Left lung (tissue), 4 donors: ENCODE measurements at regions not wholly inside any gene's neighbourhood (a gene's known extent, or its start where the extent isn't known, plus 50 kb on each side); places are given as distances from the start of the nearest gene placed in this dataset.

ENCODE experiments used
- ATAC-seq: fragments of 200-7000 bp; cut with Tn5 transposase; one replicate; pipeline ENCODE4 v1.9.1; 2020; ENCODE audit warnings: moderate library complexity
- DNase-seq, 4 donors: peaks; one replicate each; pipeline ENCODE4 v3.0.0-alpha.2; 2013 to 2020
- H3K27ac ChIP-seq, 2 donors: fragments of 200-600 bp; sonication (generic) in 1 of 2; one replicate each; pipeline versions ENCODE4 v1.5.0 to v1.8.0; 2020 to 2021
- H3K27me3 ChIP-seq, 2 donors: fragments of 200-600 bp; sonication (generic) in 1 of 2; one replicate each; pipeline versions ENCODE4 v1.5.0 to v1.8.0; 2020 to 2021
- H3K36me3 ChIP-seq, 2 donors: fragments of 200-600 bp; sonication (generic) in 1 of 2; one replicate each; pipeline versions ENCODE4 v1.5.0 to v1.8.0; 2020 to 2021
- H3K4me1 ChIP-seq, 2 donors: fragments of 200-600 bp; one replicate each; pipeline ENCODE4 v1.8.0; 2021
- H3K4me3 ChIP-seq, 2 donors: fragments of 200-600 bp; sonication (generic) in 1 of 2; one replicate each; pipeline versions ENCODE4 v1.5.0 to v1.8.0; 2020 to 2021; ENCODE audit warnings: mild to moderate bottlenecking in 1 of 2
- H3K9me3 ChIP-seq, 2 donors: fragments of 200-600 bp; sonication (generic) in 1 of 2; one replicate each; pipeline versions ENCODE4 v1.5.0 to v1.8.0; 2020 to 2021
- intact Hi-C, 2 donors: fragments of 100-400 bp; cut with DNase I; formaldehyde crosslinking; loops; one replicate each; pipeline versions ENCODE4 v1.11.2 to v1.14.2; 2022
- TF ChIP-seq, protein P1 (sequence below), 2 donors: fragments of 200-600 bp; sonication (generic) in 1 of 2; IDR thresholded peaks; one replicate each; pipeline versions ENCODE4 v1.5.0 to v1.8.0; 2021; ENCODE audit warnings: antibody characterized with exemption in 2 of 2
- donor health status: DM: no; HTN: yes; CAD: no.
- donor health status: DM: no; HTN: no; CAD: no.

DNA sequence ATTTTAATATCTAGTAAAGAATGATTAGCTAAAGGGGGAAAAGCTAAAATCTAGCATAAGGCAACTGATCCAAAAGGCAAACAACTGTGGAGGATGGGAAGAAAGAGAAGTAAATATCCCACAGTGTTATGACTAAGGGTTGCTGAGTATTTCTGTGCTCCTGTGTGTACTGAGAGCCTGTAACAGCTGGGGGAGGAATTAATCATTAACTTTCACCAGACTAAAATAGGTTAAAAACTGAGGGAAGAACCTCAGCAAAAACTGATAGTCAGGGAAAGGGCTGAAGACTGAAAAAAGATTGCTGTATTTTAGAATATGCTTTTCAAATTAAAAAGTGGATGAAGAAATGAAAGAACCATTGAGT, 365.9 kb downstream of the CXXC4 start:
- DNase-seq: peak in 1 of 4 donors; percentile 17
- no peaks in the 10 kb centered on the region for H3K27me3 ChIP-seq
- TF ChIP-seq, protein P1, sequence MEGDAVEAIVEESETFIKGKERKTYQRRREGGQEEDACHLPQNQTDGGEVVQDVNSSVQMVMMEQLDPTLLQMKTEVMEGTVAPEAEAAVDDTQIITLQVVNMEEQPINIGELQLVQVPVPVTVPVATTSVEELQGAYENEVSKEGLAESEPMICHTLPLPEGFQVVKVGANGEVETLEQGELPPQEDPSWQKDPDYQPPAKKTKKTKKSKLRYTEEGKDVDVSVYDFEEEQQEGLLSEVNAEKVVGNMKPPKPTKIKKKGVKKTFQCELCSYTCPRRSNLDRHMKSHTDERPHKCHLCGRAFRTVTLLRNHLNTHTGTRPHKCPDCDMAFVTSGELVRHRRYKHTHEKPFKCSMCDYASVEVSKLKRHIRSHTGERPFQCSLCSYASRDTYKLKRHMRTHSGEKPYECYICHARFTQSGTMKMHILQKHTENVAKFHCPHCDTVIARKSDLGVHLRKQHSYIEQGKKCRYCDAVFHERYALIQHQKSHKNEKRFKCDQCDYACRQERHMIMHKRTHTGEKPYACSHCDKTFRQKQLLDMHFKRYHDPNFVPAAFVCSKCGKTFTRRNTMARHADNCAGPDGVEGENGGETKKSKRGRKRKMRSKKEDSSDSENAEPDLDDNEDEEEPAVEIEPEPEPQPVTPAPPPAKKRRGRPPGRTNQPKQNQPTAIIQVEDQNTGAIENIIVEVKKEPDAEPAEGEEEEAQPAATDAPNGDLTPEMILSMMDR (IDR thresholded peaks at IDR 0.05): no peak
- intact Hi-C loops: no loop called here
- H3K27ac ChIP-seq: no peak overlapping the region
- H3K9me3 ChIP-seq: no peaks in the 10 kb centered on the region
- no peaks in the 10 kb centered on the region for H3K4me1 ChIP-seq
- peak; percentile 97 for ATAC-seq
- no peaks in the 10 kb centered on the region for H3K36me3 ChIP-seq
- H3K4me3 ChIP-seq: no peak overlapping the region

DNA sequence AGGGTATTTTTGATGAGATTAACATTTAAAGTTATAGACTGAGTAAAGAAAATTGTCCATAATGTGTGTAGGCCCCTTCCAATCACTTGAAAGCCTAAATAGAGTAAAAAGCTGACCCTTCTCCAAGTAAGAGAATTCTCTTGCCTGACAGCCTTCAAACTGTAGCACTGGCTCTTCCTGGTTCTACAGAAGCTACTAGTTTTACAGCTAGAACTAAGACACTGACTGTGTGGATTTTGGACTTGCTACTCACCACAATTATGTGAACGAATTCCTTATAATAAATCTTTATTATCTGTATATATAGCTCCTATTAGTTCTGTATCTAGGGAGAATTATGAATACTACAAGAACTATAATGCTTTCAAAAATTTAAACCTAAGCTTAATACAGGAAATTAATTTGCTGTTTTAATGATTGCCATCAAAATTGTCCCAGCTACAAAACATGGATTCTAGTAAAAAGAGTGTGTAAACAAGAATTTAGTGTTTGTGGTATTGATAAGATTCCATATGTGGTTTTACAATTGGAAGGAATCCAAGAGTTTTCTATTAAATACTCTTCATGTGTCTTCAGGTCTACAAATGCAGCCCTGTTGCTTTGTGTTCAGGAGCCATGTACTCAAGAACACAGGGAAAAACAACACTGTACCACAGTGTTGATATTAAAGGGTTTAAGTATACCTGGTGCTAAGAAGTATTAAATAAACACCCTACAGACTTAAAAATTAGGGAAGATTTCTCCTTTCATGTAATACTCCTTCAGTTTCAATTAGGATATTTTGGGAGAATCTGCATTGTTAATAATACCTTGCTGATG, 366.5 kb downstream of the CXXC4 start:
- Histone ChIP-seq H3K4me1 (no peaks in the 10 kb centered on the region), H3K36me3 (no peaks in the 10 kb centered on the region), H3K4me3 (no peak overlapping the region), H3K9me3 (no peaks in the 10 kb centered on the region), H3K27me3 (no peaks in the 10 kb centered on the region), H3K27ac (no peak overlapping the region)
- intact Hi-C loops: no loop called here
- TF ChIP-seq, protein P1 (IDR thresholded peaks at IDR 0.05): no peak
- DNase-seq (no peak), ATAC-seq (peak; percentile 71)

DNA sequence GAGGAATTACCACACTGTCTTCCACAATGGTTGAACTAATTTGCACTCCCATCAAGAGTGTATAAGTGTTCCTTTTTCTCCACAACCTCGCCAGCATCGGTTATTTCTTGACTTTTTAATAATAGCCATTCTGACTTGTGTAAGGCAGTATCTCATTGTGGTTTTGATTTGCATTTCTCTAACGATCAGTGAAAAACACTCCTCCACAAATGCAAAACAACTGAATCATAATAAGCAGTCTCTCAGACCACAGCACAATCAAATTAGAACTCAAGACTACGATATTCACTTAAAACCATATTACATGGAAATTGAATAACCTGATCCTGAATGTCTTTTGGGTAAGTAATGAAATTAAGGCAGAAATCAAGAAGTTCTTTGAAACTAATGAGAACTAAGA, 371.7 kb downstream of the CXXC4 start:
- Histone ChIP-seq H3K27ac (no peak overlapping the region), H3K4me3 (no peak overlapping the region), H3K27me3 (no peaks in the 10 kb centered on the region), H3K36me3 (no peaks in the 10 kb centered on the region), H3K9me3 (no peaks in the 10 kb centered on the region), H3K4me1 (no peaks in the 10 kb centered on the region)
- intact Hi-C loops: no loop called here
- DNase-seq (no peak), ATAC-seq (no peak)
- TF ChIP-seq, protein P1 (IDR thresholded peaks at IDR 0.05): no peak

DNA sequence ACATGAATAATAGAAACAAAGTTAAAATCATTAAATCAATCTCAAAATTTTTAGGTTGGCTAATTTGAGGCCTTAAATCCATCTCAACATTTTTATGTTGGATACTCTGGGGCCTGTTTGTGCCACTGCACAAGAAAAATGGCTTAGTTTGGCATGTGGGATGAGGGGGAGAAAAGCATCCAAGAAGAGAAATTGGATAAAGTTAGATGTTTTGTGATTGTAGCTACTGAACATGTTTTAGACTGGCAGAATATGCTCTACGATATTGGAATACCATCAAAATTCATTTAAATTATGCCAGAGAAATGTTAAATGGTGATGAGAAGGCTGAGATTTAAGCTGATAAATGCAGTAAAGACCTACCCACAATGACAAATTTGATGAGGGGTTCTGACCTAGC, 376.9 kb downstream of the CXXC4 start:
- Histone ChIP-seq H3K9me3 (peaks cover 0 to 13% of the 10 kb centered on the region in 2 donors), H3K27ac (no peak overlapping the region), H3K27me3 (no peaks in the 10 kb centered on the region), H3K4me3 (no peak overlapping the region), H3K4me1 (no peaks in the 10 kb centered on the region), H3K36me3 (no peaks in the 10 kb centered on the region)
- no peak for DNase-seq
- no peak for ATAC-seq
- TF ChIP-seq, protein P1 (IDR thresholded peaks at IDR 0.05): no peak
- intact Hi-C loops: no loop called here

DNA sequence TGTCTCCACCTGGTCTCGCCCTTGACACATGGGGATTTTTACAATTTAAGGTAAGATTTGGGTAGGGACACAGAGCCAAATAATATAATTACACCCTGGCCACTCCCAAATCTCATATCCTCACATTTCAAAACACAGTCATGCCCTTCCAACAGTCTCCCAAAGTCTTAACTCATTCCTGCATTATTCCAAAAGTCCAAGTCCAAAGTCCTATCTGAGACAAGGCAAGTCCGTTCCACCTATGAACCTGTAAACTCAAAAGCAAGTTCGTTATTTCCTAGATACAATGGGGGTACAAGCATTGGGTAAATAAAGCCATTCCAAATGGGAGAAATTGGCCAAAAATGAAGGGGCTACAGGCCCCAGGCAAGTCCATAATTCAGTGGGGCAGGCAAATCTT, 380.8 kb downstream of the CXXC4 start:
- Histone ChIP-seq H3K36me3 (no peaks in the 10 kb centered on the region), H3K4me1 (no peaks in the 10 kb centered on the region), H3K27me3 (no peaks in the 10 kb centered on the region), H3K4me3 (no peak overlapping the region), H3K9me3 (peaks cover 0 to 19% of the 10 kb centered on the region in 2 donors), H3K27ac (no peak overlapping the region)
- TF ChIP-seq, protein P1 (IDR thresholded peaks at IDR 0.05): no peak
- intact Hi-C loops: no loop called here
- ATAC-seq: no peak
- no peak for DNase-seq
